Keratinocyte (primary cell): ENCODE measurements at regions not wholly inside any gene's neighbourhood (a gene's known extent, or its start where the extent isn't known, plus 50 kb on each side); places are given as distances from the start of the nearest gene placed in this dataset.

ENCODE experiments used
- DNase-seq: peaks from one replicate; pipeline ENCODE4 v3.0.0-alpha.2; 2011; ENCODE audit warnings: low read depth, missing footprints, low spot score
- FAIRE-seq: peaks from 2 replicates; lab custom pipeline; 2011; peaks lifted over from hg19 to GRCh38; lab: Jason Lieb, UNC
- H2AFZ ChIP-seq: 2 replicates; pipeline ENCODE4 v1.6.0; 2012; ENCODE audit warnings: low read length, control low read depth, inconsistent platforms; ENCODE audit not compliant: control insufficient read depth
- H3K27ac ChIP-seq: 2 replicates; pipeline ENCODE4 v1.5.1; 2011; ENCODE audit warnings: low read length; ENCODE audit not compliant: control insufficient read depth, insufficient read depth
- H3K27me3 ChIP-seq: 3 replicates; pipeline ENCODE4 v1.6.0; 2011; ENCODE audit warnings: low read length; ENCODE audit not compliant: control insufficient read depth, insufficient read depth; ENCODE audit errors: extremely low read depth
- H3K36me3 ChIP-seq, 2 experiments: 2 replicates in 1 of 2; 3 replicates in 1 of 2; pipeline ENCODE4 v1.5.1; 2011; ENCODE audit warnings: low read length in 2 of 2, mild to moderate bottlenecking in 1 of 2; ENCODE audit not compliant: control insufficient read depth in 2 of 2, insufficient read depth in 2 of 2; ENCODE audit errors: extremely low read depth in 1 of 2
- H3K4me1 ChIP-seq: 3 replicates; pipeline ENCODE4 v1.5.1; 2011; ENCODE audit warnings: low read length; ENCODE audit not compliant: control insufficient read depth, insufficient read depth; ENCODE audit errors: extremely low read depth
- H3K4me2 ChIP-seq: 3 replicates; pipeline ENCODE4 v1.6.0; 2011; ENCODE audit warnings: low read depth, low read length; ENCODE audit not compliant: control insufficient read depth, insufficient read depth; ENCODE audit errors: extremely low read depth
- H3K4me3 ChIP-seq, 3 experiments: fragments of 200-600 bp in 1 of 3; sonication (generic) in 1 of 3; 2 replicates in 2 of 3; 3 replicates in 1 of 3; pipeline ENCODE4 v1.5.1; 2011 to 2016; ENCODE audit warnings: low read length in 3 of 3, mild to moderate bottlenecking in 3 of 3, control low read depth in 2 of 3, inconsistent platforms in 1 of 3, low read depth in 1 of 3, mixed read lengths in 1 of 3, mixed run types in 1 of 3, moderate library complexity in 1 of 3; ENCODE audit not compliant: control insufficient read depth in 2 of 3, insufficient read depth in 2 of 3; ENCODE audit errors: extremely low read depth in 1 of 3
- H3K79me2 ChIP-seq: 2 replicates; pipeline ENCODE4 v1.6.0; 2012; ENCODE audit warnings: low read length; ENCODE audit not compliant: control insufficient read depth, insufficient read depth
- H3K9ac ChIP-seq: 3 replicates; pipeline ENCODE4 v1.6.0; 2011; ENCODE audit warnings: low read length; ENCODE audit not compliant: control insufficient read depth, insufficient read depth; ENCODE audit errors: extremely low read depth
- H3K9me1 ChIP-seq: 3 replicates; pipeline ENCODE4 v1.6.0; 2011; ENCODE audit warnings: low read length; ENCODE audit not compliant: control insufficient read depth, insufficient read depth; ENCODE audit errors: extremely low read depth
- H3K9me3 ChIP-seq: 2 replicates; pipeline ENCODE4 v1.5.1; 2012; ENCODE audit warnings: low read depth, low read length; ENCODE audit not compliant: control insufficient read depth
- H4K20me1 ChIP-seq: 3 replicates; pipeline ENCODE4 v1.6.0; 2011; ENCODE audit warnings: low read length; ENCODE audit not compliant: control insufficient read depth, insufficient read depth; ENCODE audit errors: extremely low read depth
- EZH2 ChIP-seq: IDR thresholded peaks from one replicate; pipeline ENCODE4 v1.6.1; 2012; ENCODE audit warnings: inconsistent platforms, mild to moderate bottlenecking, low read length, moderate library complexity
- dilution Hi-C: fragments of 300-500 bp; cut with MboI; formaldehyde crosslinking; loops from one replicate; pipeline ENCODE4 v1.7.0; 2020; ENCODE audit warnings: low sequenced_read_pairs; ENCODE audit not compliant: extremely low pct_ligation_motif_present
- TF ChIP-seq, protein P1 (sequence below), 3 experiments: IDR thresholded peaks in 1 of 3; conservative IDR thresholded peaks in 1 of 3; optimal IDR thresholded peaks in 1 of 3; 2 replicates in 2 of 3; 3 replicates in 1 of 3; pipeline versions ENCODE3 to v1.5.1; 2011; ENCODE audit warnings: low read length in 3 of 3, mild to moderate bottlenecking in 3 of 3, moderate library complexity in 2 of 3, control low read depth in 1 of 3, inconsistent platforms in 1 of 3; ENCODE audit not compliant: insufficient read depth in 2 of 3; ENCODE audit errors: extremely low read depth in 1 of 3

DNA sequence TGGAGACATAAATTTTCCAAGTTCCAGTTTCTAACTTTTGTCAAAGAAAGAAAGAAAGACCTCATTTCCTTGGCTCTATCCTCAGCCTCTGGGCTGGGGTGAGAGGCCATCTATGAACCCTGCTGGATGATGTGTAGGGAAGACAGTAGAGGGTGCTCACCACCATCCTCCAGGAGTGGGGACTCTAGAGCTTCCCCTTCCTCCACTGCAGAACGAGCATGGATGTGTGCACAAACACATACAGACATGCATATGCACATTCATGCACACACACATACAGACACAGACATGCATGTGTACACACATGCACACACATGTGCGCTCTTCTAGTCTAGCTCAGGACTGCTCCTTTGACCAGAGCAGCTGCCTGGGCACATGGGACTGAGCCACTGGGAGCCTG, 565.8 kb downstream of the BUD13 start:
- Histone ChIP-seq H4K20me1 (no peaks in the 10 kb centered on the region), H3K4me2 (no peak overlapping the region), H2AFZ (no peak overlapping the region), H3K27me3 (peaks cover 7% of the 10 kb centered on the region), H3K9ac (no peak overlapping the region), H3K4me1 (no peaks in the 10 kb centered on the region), H3K79me2 (no peaks in the 10 kb centered on the region), H3K9me3 (no peaks in the 10 kb centered on the region), H3K36me3 (no peaks in the 10 kb centered on the region), H3K4me3 (no peak overlapping the region), H3K27ac (no peak overlapping the region), H3K9me1 (no peaks in the 10 kb centered on the region)
- TF ChIP-seq EZH2 = no peak
- TF ChIP-seq, protein P1, sequence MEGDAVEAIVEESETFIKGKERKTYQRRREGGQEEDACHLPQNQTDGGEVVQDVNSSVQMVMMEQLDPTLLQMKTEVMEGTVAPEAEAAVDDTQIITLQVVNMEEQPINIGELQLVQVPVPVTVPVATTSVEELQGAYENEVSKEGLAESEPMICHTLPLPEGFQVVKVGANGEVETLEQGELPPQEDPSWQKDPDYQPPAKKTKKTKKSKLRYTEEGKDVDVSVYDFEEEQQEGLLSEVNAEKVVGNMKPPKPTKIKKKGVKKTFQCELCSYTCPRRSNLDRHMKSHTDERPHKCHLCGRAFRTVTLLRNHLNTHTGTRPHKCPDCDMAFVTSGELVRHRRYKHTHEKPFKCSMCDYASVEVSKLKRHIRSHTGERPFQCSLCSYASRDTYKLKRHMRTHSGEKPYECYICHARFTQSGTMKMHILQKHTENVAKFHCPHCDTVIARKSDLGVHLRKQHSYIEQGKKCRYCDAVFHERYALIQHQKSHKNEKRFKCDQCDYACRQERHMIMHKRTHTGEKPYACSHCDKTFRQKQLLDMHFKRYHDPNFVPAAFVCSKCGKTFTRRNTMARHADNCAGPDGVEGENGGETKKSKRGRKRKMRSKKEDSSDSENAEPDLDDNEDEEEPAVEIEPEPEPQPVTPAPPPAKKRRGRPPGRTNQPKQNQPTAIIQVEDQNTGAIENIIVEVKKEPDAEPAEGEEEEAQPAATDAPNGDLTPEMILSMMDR (optimal IDR thresholded peaks at IDR 0.05 in 1 of 3, IDR thresholded peaks at IDR 0.05 in 1 of 3, conservative IDR thresholded peaks at IDR 0.05 in 1 of 3; ENCODE audit: extremely low read depth in 1 of 3, insufficient read depth in 2 of 3, low read length in 3 of 3) = no peak
- FAIRE-seq (no peak), DNase-seq (no peak)
- dilution Hi-C loops = no loop called here

DNA sequence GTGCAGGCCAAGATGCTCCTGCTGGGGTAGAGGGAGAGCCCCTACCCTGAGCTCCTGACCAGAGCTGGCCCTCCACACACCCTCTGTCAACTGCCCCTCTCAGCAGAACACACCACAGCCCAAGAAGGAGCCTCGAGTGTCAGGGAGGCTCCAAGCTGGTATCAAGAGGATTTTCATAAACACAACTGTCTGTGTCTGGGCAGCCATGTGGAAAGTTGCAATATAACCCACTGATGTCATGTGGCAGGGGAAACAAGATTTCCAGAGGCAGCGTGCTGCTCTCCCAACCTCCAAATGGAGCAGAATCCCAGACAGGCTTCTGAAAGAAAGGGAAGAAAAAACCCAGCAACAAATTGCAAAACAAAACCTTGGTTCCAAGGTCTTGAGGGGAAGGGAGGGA, 569.9 kb downstream of the BUD13 start:
- H3K27ac ChIP-seq = no peak overlapping the region
- TF ChIP-seq, protein P1 (optimal IDR thresholded peaks at IDR 0.05 in 1 of 3, IDR thresholded peaks at IDR 0.05 in 1 of 3, conservative IDR thresholded peaks at IDR 0.05 in 1 of 3; ENCODE audit: extremely low read depth in 1 of 3, insufficient read depth in 2 of 3, low read length in 3 of 3) = no peak
- TF ChIP-seq EZH2 = no peak
- DNase-seq = no peak

More for the DNA sequence above, 569.9 kb downstream of the BUD13 start:
- Histone ChIP-seq H4K20me1 (no peaks in the 10 kb centered on the region), H3K27me3 (peaks cover 6% of the 10 kb centered on the region), H3K9me3 (no peaks in the 10 kb centered on the region), H3K9me1 (no peaks in the 10 kb centered on the region), H3K9ac (no peak overlapping the region), H3K4me3 (no peak overlapping the region), H3K4me1 (no peaks in the 10 kb centered on the region), H3K4me2 (no peak overlapping the region), H3K36me3 (no peaks in the 10 kb centered on the region), H3K79me2 (no peaks in the 10 kb centered on the region), H2AFZ (no peak overlapping the region)
- dilution Hi-C loops = no loop called here
- FAIRE-seq = no peak
